ENCODE measurements at regions not wholly inside any gene's neighbourhood (a gene's known extent, or its start where the extent isn't known, plus 50 kb on each side); places are given as distances from the start of the nearest gene placed in this dataset.
"Not testable (repeated sequence)": the region's sequence is repeated elsewhere in the genome, so short reads cannot be mapped to it uniquely, and the experiment has no call there.

DNA sequence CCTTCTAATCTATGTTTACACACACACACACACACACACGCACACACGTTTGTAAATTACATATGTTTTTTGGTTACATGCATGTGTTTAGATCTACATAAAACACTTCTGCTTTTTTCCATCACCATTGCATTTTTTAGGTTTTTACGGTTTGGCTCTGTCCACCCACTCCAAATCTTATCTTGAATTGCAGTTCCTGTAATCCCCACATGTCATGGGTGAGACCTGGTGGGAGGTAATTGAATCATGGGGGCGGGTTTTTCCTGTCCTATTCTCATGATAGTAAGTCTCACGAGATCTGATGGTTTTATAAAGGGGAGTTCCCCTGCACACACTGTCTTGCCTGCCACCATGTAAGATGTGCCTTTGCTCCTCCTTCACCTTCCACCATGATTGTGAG, 188.7 kb upstream of the TSHZ3 start:
- H2BK15ac ChIP-seq (ENCODE audit: low read length); H3K18ac ChIP-seq (ENCODE audit: extremely low read depth, low read length); H4K8ac ChIP-seq (ENCODE audit: extremely low read depth, insufficient read depth, low read length); H3K36me3 ChIP-seq (ENCODE audit: control insufficient read depth in 2 of 4, insufficient read depth in 4 of 4, low read length in 3 of 4); FAIRE-seq; H3K79me1 ChIP-seq (ENCODE audit: low read depth, low read length); H2BK12ac ChIP-seq (ENCODE audit: low read depth, low read length); H2BK120ac ChIP-seq (replicated peaks; ENCODE audit: low read depth, low read length); H2BK20ac ChIP-seq (ENCODE audit: low read length); H3K79me2 ChIP-seq (ENCODE audit: control insufficient read depth in 1 of 2, insufficient read depth in 2 of 2, low read length in 2 of 2); H2AK5ac ChIP-seq (ENCODE audit: low read depth, low read length); H3K4me1 ChIP-seq (replicated peaks in 1 of 4; ENCODE audit: control insufficient read depth in 3 of 4, insufficient read depth in 4 of 4, low read length in 3 of 4); H4K20me1 ChIP-seq (replicated peaks in 1 of 2; ENCODE audit: control insufficient read depth in 1 of 2, insufficient read depth in 2 of 2, low read length in 2 of 2); H3K56ac ChIP-seq (replicated peaks; ENCODE audit: insufficient read length, low read depth, low read length); H3K9ac ChIP-seq (replicated peaks in 1 of 4; ENCODE audit: extremely low read depth in 1 of 4, low read depth in 3 of 4, low read length in 3 of 4); H3K9me3 ChIP-seq (ENCODE audit: insufficient read depth in 2 of 2, low read depth in 1 of 2, low read length in 1 of 2); H2AFZ ChIP-seq (ENCODE audit: low read length); H3K4me3 ChIP-seq (ENCODE audit: extremely low read depth in 1 of 4, insufficient read depth in 2 of 4, low read depth in 3 of 4, low read length in 4 of 4); POLR2A ChIA-PET (ENCODE audit: partially characterized antibody); H3K23me2 ChIP-seq (ENCODE audit: low read depth, low read length); H3K27me3 ChIP-seq (replicated peaks in 1 of 4; ENCODE audit: control insufficient read depth in 3 of 4, extremely low read depth in 1 of 4, insufficient read depth in 3 of 4, low read length in 3 of 4); H3K14ac ChIP-seq (ENCODE audit: insufficient read length); H3K4ac ChIP-seq (replicated peaks; ENCODE audit: insufficient read length, low read depth, low read length); H3K4me2 ChIP-seq (ENCODE audit: insufficient read depth in 1 of 2, low read depth in 2 of 2, low read length in 2 of 2); H4K5ac ChIP-seq (ENCODE audit: insufficient read length, low read depth, low read length); H3K27ac ChIP-seq (ENCODE audit: low read depth, low read length); H3K23ac ChIP-seq (ENCODE audit: insufficient read length); H4K91ac ChIP-seq (replicated peaks; ENCODE audit: insufficient read length, low read length); H2BK5ac ChIP-seq (ENCODE audit: low read depth, low read length): not testable (repeated sequence)
- WGBS, 2 experiments (ENCODE audit: extremely low coverage in 1 of 2, insufficient coverage in 1 of 2, insufficient read length in 1 of 2, insufficient replicate concordance in 2 of 2, low coverage in 1 of 2, low lambda C conversion rate in 2 of 2, missing lambda C conversion rate in 1 of 2), result 83% methylated on average over 5 of the region's 5 CpGs; no CpG with 5 or more reads in 1 of the 2 experiments
- CTCF ChIA-PET (ENCODE audit: partially characterized antibody), result interaction anchor here (0.6 kb wide), 1 partner anchor 567 kb away, joined by 3 read pairs; no protein-coding TSS in a partner anchor
- DNase-seq (ENCODE audit: low read depth in 1 of 2, low spot score in 2 of 2), result peak in 1 of 2 experiments; percentile 6
